Embryonic facial prominence (tissue), 1 donor: ENCODE measurements at regions not wholly inside any gene's neighbourhood (a gene's known extent, or its start where the extent isn't known, plus 50 kb on each side); places are given as distances from the start of the nearest gene placed in this dataset.

ENCODE experiments used
- DNase-seq: peaks from one replicate; pipeline ENCODE4 v3.0.0-alpha.2; 2016; ENCODE audit errors: extremely low spot score

GRCh38 chr14:38111046-38111445 is 96.7 kb upstream of the SSTR1 start:
- no peak for DNase-seq

GRCh38 chr14:38113546-38113945 is 94.2 kb upstream of the SSTR1 start:
- no peak for DNase-seq

DNA sequence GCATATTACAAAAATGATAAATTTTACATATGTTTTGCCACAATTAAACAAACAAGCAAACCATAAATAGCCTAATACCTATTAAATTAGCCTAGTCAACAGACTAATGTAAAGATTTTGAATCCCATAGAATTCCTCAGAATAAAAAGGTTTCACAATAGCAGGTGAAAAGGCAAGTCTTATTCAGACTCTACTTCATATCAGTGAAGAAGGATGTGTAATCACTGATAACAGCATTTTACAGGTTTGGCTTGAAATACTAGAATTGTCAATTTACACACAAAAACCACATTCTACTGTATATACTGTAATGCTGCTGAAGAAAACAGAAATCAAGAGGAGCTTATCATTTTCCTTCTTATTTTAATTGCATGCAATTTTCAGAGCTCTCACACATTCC is 90.8 kb upstream of the SSTR1 start:
- no peak for DNase-seq

DNA sequence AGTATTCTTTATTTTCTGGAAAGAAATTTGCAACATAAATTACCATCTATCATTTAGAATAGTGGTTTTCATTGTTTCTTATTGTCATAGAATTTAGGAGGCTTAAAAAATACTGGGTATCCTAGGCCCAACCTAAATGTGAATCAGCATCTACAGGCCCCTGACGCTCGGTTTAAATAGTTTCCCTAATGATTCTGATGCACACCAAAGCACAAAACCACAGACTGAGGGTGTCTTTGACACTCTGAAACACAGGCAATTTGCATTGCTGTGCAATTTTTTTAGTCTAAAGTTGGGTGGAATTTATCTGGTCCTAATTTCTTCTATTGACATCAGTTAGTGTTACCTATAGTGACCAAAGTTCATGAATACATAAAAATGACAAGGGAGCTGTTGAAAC is 87.6 kb upstream of the SSTR1 start:
- DNase-seq = no peak

DNA sequence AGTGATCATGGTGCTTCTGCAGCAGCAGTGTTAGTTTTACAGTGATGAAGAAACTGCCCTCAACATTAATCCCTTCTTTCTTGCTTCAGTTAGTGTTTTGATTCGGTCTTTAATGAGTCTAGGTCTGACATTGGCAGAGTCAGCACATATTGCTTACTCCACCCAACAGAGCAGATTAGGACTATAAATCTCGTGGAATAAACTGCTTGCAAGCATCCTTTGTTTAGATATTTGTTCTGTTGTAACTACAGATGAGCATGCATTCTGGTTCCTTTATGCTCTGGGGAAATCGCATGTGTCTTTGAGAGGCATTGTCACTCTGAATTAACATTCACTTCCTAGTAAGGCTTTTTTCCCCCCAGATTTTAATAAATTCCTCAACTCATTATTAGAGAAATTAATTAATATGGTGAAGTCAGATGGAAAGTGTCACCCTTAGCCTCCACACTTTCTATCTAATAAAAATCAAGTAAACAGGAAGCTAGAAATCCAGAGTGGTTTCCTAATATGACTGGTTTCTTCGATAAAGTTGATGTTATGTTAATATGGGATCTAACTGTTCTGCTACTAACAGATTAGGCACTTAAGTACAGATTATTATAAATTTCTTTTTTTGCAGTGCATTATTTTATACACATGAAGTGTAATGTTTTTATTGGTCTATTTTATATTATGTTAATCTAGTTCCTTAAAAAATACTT is 86.2 kb upstream of the SSTR1 start:
- DNase-seq = no peak

DNA sequence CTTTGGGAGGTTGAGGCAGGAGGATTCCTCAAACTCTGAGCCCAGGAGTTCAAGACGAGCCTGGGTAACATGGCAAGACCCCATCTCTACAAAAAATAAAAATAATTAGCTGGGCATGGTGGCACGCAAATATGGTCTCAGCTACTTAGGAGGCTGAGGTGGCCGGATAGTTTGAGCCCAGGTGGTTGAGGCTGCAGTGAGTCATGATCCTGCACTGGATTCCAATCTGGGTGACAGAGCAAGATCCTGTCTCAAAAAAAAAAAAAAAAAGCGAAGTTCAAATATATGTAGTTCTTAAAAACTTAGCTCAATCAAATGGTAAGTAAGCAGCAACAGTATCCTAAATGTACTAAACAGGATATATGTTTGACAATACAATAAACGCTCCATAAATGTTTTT is 85.5 kb upstream of the SSTR1 start:
- no peak for DNase-seq

DNA sequence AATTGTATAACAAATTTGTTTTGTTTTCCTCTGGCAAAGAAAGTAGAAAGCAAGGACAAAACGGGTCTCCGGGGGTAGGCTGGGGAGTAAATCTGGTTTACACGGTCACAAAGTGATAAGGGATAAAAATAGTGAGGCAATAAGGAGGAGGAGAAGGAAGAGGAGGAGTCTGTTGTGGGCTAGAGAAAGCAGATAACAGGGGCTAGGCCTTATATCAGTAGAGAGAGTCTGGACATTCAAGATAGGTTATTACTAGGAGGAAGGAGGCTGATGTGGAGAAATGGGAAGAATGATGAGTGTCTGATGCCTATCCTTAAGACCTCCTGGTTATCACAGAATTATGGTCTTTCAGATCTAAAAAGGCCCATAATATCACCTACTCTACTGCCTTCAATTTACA is 83.2 kb upstream of the SSTR1 start:
- no peak for DNase-seq

DNA sequence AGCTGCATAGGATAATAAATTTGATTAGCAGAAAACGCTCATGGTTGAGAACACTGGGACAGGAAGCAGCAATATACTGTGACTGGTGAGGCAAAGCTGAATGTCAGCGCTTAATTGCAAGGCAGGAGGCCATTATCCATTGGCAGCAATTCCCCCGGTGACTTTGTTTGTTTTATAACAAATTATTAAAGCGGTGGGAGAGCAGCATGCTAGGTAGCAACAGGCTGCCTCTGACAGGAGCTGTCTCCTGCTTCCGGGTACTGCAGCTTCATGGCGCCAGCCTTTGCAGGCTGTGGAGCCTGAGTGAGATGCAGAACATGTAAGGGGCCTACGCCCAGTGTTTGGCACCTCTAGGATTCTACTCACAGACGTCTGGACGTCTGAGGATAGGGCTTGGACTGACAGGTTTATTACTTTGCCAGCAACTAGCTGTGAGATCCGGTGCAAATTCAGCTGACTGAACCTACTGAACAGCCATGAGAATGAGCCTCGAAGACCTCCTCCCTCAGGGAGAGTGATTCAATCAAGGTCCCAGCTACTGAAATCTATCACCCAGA is 82.1 kb upstream of the SSTR1 start:
- DNase-seq = no peak

- DNase-seq = no peak
Measured at GRCh38 chr14:38127356-38127755, 80.3 kb upstream of the SSTR1 start.

DNA sequence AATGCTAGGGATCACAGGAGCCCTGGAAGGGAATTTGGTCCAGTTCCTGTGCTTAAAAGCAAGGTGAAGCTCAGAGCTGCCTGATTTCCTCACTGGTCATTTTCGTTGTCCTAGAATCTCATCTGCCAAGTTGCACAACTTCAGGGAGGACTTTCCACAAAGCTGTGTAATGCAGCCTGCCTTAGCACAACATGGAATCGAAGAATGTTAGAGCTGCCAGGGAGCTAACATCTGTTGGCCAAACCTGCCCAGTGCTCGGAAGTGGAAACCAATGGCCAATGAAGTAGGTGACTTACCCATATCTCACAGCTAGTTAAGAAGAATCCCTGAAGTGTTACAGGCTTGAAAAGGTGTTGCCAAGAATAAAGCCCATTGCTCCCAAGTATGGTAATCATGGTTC is 79.9 kb upstream of the SSTR1 start:
- DNase-seq = no peak

DNA sequence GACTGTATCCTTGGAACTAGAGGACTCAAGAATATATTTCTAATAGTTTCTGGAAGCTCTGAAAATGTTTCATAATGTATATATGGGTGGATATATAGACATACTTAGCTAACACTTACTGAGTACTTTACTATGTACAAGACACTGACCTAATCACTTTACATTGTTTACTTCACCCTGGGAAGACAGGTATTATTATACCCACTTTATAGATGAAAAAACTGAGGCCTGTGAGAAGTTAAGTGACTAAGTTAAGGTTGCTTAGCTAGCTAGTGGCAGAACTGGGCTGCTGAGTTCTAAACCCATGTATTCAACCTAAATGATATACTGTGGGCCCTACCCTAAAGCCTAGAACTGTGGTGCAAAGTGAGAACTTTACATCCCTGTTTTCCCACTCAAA is 79.1 kb upstream of the SSTR1 start:
- DNase-seq = no peak

DNA sequence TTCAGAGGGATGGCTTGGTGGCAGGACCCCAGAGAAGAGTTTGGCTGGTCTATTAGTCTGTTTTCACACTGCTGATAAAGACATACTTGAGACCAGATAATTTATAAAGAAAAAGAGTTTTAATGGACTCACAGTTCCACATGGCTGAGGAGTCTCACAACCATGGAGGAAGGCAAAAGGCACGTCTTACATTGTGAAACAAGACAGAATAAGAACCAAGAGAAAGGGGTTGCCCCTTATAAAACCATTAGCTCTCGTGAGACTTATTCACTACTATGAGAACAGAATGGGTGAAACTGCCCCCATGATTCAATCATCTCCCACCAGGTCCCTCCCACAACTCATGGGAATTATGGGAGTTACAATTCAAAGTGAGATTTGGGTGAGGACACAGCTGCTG is 78.5 kb upstream of the SSTR1 start:
- DNase-seq = no peak

DNA sequence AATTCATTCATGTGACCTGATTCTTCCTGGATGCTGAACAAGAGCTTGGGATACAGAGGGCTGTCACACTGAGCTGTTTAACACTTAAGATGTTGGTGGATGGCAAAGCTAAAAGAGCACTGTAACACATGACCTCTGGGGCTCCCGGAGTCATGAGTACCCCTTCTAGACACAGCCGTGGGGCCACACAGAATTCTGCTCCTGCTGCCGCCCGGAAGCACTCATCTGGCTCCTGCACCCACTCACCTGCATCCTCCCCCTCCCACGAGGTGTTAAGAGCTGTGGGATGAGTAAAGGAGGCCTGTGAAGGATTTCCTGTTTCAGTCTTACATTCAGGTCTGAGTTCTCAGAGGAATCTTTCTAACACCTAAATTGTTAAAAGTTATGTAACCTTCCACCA is 78.0 kb upstream of the SSTR1 start:
- DNase-seq = no peak

- no peak for DNase-seq
Measured at GRCh38 chr14:38134416-38135030, 73.2 kb upstream of the SSTR1 start.

DNA sequence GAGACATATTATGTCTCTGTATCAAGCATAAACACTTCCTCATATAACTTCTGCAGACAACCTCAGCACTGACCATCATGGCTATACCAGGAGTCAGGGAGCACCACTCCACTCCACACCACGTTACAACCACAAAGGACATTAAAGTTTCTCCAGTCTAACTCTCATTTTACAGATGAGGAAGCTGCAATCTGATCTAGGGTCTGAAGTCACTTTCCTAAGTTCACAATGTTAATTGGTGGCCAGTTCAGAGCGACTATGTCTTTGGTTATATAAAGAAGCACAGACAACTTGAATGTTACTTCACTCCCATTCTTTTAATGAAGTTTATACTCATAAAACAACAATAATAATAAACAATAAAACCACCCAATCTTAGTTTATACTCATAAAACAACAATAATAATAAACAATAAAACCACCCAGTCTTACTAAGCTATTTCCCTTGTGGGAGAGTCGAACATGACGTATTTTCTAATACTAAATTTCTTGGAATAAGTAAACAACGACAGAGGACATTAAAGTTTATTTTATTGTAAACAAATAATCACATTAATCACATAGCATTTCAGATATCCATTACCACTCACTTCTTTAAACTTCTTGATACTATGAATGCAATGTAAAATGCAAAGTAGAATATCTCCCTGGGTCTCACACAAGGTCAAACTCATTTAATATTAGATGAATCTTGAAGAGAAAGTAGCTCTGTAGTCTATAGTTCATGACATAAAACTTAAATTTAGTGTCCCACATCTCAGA is 72.4 kb upstream of the SSTR1 start:
- no peak for DNase-seq

DNA sequence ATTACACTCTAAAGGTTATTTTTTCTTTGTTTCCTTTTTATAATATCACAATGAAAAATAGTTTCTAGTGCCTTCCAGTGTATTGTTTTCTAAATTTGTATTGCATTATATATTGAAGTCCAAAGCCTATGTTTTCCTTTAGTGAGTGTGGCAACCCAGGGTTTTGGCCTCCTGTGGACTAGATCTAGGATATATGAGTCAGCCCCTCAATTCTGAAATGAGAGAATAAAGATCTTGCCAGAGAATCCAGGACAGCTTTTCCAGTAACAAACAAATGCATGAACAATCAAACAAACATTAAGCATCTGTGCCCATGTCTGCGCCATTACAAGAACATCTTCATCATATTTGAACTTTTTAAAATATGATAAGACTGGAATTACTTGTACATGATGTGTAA is 70.7 kb upstream of the SSTR1 start:
- no peak for DNase-seq

DNA sequence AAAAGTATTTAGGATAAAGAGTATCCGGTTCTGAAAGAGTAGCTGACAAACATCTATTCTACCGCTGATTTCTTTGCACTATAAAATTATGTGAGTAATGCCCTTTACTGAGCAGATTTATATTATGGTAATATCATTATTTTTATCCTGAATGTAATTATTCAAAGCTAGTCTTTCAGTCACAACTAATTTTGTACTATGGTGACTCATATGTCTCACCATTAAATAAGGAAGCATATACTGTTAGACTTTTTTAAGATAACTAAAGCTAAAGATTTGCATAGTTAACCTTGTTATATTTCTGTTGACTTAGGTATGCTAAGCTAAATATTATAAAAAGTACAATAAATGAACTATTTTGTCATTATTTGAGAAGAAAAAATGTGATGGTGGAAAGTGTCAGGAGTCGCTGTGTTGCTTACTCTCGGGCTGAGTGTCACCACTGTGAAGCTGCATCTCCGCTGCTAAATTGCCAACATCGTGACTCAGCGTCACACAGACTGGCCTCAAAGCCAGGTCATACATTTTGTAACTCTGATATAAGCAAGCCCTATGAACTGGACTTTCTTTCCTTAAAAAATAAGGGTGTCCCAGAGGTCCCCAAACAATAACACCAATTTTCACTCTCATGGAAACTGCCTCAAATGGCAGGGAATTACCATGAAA is 69.1 kb upstream of the SSTR1 start:
- no peak for DNase-seq

- DNase-seq = no peak
Measured at GRCh38 chr14:38139926-38140325, 67.8 kb upstream of the SSTR1 start.

- no peak for DNase-seq
Measured at GRCh38 chr14:38143170-38143569, 64.5 kb upstream of the SSTR1 start.

GRCh38 chr14:38143659-38144505 is 63.8 kb upstream of the SSTR1 start:
- no peak for DNase-seq

DNA sequence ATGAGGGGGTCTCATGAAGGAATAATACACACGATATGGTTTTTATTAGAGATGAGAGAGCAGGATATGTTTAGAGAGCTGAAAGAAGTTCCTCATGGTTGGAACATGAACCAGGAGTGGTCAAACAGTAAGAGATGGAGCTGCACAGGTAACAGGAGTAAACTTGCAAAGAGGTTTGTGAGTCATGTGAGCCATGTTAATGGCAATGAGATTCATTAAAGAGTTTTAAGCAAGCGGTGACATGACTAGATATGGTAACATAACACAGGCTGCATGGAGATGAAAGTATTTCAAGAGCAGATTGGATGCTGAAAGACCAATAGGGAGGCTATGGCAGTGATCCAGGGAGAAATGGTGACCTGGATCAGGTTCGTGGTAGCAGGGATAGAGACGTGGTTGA is 62.6 kb upstream of the SSTR1 start:
- no peak for DNase-seq
